IPS DF 19.7 (cell line): ENCODE measurements at regions not wholly inside any gene's neighbourhood (a gene's known extent, or its start where the extent isn't known, plus 50 kb on each side); places are given as distances from the start of the nearest gene placed in this dataset.

Experiments used
- DNase-seq: peaks from one replicate; pipeline ENCODE4 v3.0.0-alpha.2; 2013; ENCODE audit warnings: low read depth, low spot score

GRCh38 chr4:45778514-45778913 lies 345.3 kb downstream of the GABRG1 start:
- DNase-seq = no peak

- DNase-seq = no peak
Measured at GRCh38 chr4:45776146-45776545, 347.7 kb downstream of the GABRG1 start.

- DNase-seq = no peak
Measured at GRCh38 chr4:45770958-45771357, 352.9 kb downstream of the GABRG1 start.

- DNase-seq = no peak
Measured at GRCh38 chr4:45765521-45765920, 358.3 kb downstream of the GABRG1 start.

GRCh38 chr4:45751877-45752530 lies 371.9 kb downstream of the GABRG1 start:
- no peak for DNase-seq

- DNase-seq = no peak
Measured at GRCh38 chr4:45750721-45751120, 373.1 kb downstream of the GABRG1 start.

GRCh38 chr4:45745741-45746140 lies 378.1 kb downstream of the GABRG1 start:
- no peak for DNase-seq

GRCh38 chr4:45741897-45742296 lies 382.0 kb downstream of the GABRG1 start:
- no peak for DNase-seq

GRCh38 chr4:45732161-45732560 lies 391.7 kb downstream of the GABRG1 start:
- DNase-seq = no peak

GRCh38 chr4:45716093-45716492 lies 407.8 kb downstream of the GABRG1 start:
- no peak for DNase-seq

- no peak for DNase-seq
Measured at GRCh38 chr4:45713996-45714395, 409.9 kb downstream of the GABRG1 start.

GRCh38 chr4:45701621-45702020 lies 422.2 kb downstream of the GABRG1 start:
- no peak for DNase-seq

- DNase-seq = no peak
Measured at GRCh38 chr4:45693746-45694145, 430.1 kb downstream of the GABRG1 start.

- DNase-seq = no peak
Measured at GRCh38 chr4:45692131-45692735, 431.6 kb downstream of the GABRG1 start.

GRCh38 chr4:45688341-45688740 lies 435.5 kb downstream of the GABRG1 start:
- no peak for DNase-seq

GRCh38 chr4:45679411-45679810 lies 444.4 kb downstream of the GABRG1 start:
- no peak for DNase-seq

GRCh38 chr4:45668128-45668527 lies 455.7 kb downstream of the GABRG1 start:
- no peak for DNase-seq

GRCh38 chr4:45663628-45664081 lies 460.2 kb downstream of the GABRG1 start:
- DNase-seq = no peak

GRCh38 chr4:45663003-45663402 lies 460.9 kb downstream of the GABRG1 start:
- no peak for DNase-seq

GRCh38 chr4:45661893-45662292 lies 462.0 kb downstream of the GABRG1 start:
- DNase-seq = no peak

- DNase-seq = no peak
Measured at GRCh38 chr4:45650545-45650944, 473.3 kb downstream of the GABRG1 start.

GRCh38 chr4:45648846-45649245 lies 475.0 kb downstream of the GABRG1 start:
- no peak for DNase-seq

- no peak for DNase-seq
Measured at GRCh38 chr4:45647823-45648222, 476.0 kb downstream of the GABRG1 start.
